BE2C (cell line): ENCODE measurements at regions not wholly inside any gene's neighbourhood (a gene's known extent, or its start where the extent isn't known, plus 50 kb on each side); places are given as distances from the start of the nearest gene placed in this dataset.

Experiments
- DNase-seq: peaks from one replicate; pipeline ENCODE4 v3.0.0-alpha.2; 2020
- H3K27me3 ChIP-seq: fragments of 250-450 bp; sonication (Bioruptor Pico); 2 replicates; pipeline ENCODE4 v1.5.1; 2020; ENCODE audit warnings: mild to moderate bottlenecking
- H3K36me3 ChIP-seq: fragments of 250-450 bp; sonication (Bioruptor Pico); 2 replicates; pipeline ENCODE4 v1.5.1; 2020; ENCODE audit warnings: mild to moderate bottlenecking
- H3K4me1 ChIP-seq: fragments of 250-450 bp; sonication (Bioruptor Pico); 2 replicates; pipeline ENCODE4 v1.5.1; 2020
- H3K4me3 ChIP-seq: 2 replicates; pipeline ENCODE4 v1.5.1; 2011; ENCODE audit warnings: low read depth, low read length
- H3K9me3 ChIP-seq: fragments of 250-450 bp; sonication (Bioruptor Pico); 2 replicates; pipeline ENCODE4 v1.5.1; 2020
- TF ChIP-seq, protein P1 (sequence below): IDR thresholded peaks from 2 replicates; pipeline ENCODE4 v1.5.1; 2012; ENCODE audit warnings: mild to moderate bottlenecking, low read depth, low read length

GRCh38 chr5:4339949-4340348 lies 744.3 kb downstream of the IRX1 start:
- TF ChIP-seq, protein P1, sequence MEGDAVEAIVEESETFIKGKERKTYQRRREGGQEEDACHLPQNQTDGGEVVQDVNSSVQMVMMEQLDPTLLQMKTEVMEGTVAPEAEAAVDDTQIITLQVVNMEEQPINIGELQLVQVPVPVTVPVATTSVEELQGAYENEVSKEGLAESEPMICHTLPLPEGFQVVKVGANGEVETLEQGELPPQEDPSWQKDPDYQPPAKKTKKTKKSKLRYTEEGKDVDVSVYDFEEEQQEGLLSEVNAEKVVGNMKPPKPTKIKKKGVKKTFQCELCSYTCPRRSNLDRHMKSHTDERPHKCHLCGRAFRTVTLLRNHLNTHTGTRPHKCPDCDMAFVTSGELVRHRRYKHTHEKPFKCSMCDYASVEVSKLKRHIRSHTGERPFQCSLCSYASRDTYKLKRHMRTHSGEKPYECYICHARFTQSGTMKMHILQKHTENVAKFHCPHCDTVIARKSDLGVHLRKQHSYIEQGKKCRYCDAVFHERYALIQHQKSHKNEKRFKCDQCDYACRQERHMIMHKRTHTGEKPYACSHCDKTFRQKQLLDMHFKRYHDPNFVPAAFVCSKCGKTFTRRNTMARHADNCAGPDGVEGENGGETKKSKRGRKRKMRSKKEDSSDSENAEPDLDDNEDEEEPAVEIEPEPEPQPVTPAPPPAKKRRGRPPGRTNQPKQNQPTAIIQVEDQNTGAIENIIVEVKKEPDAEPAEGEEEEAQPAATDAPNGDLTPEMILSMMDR = no peak
- Histone ChIP-seq H3K36me3 (no peaks in the 10 kb centered on the region), H3K9me3 (no peaks in the 10 kb centered on the region; the same call in 1 of the 2 replicates), H3K27me3 (no peaks in the 10 kb centered on the region), H3K4me3 (no peak overlapping the region), H3K4me1 (no peaks in the 10 kb centered on the region)
- DNase-seq = no peak

DNA sequence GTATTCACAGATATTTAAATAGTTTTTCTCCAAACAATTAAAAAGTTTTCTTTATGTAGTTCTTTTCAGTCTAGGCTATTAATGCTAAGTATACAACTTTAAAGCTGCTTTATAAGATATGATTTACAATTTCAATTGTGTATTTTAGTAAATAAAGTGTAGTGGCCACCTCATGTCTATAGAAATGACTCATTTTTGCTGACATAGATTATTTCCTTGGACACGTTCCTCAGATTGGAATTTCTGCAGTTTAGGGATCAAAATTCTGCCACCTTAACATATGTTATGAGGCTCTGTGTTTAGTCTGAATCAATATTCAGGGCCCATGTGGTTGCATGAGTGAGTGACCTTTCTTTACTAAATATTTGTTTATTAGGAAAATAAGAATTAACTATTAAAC lies 750.2 kb downstream of the IRX1 start:
- no peaks in the 10 kb centered on the region for H3K9me3 ChIP-seq
- H3K4me3 ChIP-seq = no peak overlapping the region
- TF ChIP-seq, protein P1 = no peak
- no peaks in the 10 kb centered on the region for H3K36me3 ChIP-seq
- DNase-seq = no peak
- no peaks in the 10 kb centered on the region for H3K4me1 ChIP-seq
- no peaks in the 10 kb centered on the region for H3K27me3 ChIP-seq

DNA sequence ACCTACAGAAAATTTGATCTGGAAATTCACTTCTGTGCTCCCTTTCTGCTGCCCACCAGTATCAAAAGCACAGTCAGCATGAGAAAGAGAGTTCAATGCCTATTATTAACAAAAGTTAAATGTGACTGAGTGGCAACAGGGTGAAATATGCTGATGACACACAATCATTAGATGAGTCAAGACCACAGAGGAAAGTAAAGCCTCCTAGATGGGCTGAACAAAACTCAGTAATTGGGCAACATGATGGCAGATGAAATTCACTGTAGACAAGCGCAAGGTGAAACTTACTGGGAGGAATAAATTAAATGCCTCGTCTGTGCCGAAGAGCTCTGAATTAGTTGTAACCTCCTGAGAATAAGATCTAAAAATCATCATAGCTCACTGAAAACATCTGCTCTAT lies 752.8 kb downstream of the IRX1 start:
- no peaks in the 10 kb centered on the region for H3K27me3 ChIP-seq
- no peaks in the 10 kb centered on the region for H3K9me3 ChIP-seq
- no peak overlapping the region for H3K4me3 ChIP-seq
- no peaks in the 10 kb centered on the region for H3K36me3 ChIP-seq
- no peak for DNase-seq
- no peaks in the 10 kb centered on the region for H3K4me1 ChIP-seq
- TF ChIP-seq, protein P1 = no peak

DNA sequence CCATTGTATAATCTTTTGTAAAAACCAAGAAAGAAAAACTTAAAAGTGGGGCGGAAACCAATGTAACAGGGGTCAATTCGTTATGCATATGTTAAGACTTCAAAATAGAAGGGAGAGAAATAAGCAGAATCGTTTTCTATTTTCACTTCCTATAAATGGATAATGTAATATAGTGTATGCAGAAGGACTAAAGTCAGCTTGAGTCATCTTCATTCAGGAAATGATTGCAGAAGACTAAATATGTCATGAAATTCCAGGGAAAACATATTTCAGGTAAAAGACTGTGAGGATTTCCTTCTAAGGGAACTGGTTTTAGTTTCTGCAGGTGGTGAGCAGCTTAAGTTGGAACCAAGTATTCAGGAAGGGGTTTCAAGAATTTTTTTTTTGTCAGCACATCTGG lies 753.3 kb downstream of the IRX1 start:
- Histone ChIP-seq H3K4me1 (no peaks in the 10 kb centered on the region), H3K27me3 (no peaks in the 10 kb centered on the region), H3K9me3 (no peaks in the 10 kb centered on the region), H3K36me3 (no peaks in the 10 kb centered on the region), H3K4me3 (no peak overlapping the region)
- DNase-seq = no peak
- TF ChIP-seq, protein P1 = no peak

DNA sequence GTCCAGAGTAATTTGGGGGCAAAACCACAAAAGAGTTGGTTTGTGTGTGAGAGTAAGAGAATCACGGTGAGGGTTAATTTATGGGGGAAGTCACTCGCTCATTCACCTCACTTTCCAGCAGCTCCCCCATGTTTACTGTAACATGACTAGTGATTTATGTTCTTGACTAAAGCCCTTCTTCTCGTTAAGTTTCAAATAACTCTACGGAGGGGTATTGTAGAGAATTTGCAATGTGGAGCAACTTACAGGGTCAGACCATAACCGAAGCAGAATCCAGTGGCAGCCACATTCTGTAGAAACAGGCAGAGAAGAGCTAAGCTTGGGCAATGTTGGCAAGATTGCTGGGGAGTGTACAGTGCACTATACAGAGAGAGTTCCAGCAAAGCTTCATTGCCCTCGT lies 760.6 kb downstream of the IRX1 start:
- H3K9me3 ChIP-seq = peaks cover 2% of the 10 kb centered on the region
- no peak for DNase-seq
- no peaks in the 10 kb centered on the region for H3K36me3 ChIP-seq
- H3K27me3 ChIP-seq = no peaks in the 10 kb centered on the region
- no peaks in the 10 kb centered on the region for H3K4me1 ChIP-seq
- no peak overlapping the region for H3K4me3 ChIP-seq
- TF ChIP-seq, protein P1 = no peak

DNA sequence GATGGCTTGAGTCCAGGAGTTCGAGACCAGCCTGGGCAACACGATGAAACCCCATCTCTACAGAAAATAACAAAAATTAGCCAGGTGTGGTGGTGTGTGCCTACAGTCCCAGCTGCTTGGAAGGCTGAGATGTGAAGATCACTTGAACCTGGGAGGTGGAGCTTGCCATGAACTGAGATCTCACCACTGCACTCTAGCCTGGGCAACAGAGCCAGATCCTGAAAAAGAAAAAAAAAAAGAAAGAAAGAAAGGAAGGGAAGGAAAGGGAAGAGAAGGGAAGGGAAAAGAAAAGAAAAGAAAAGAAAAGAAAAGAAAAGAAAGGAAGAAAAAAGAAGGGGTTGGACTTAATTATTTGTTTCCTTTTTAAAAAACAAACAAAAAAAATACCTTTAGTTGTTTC lies 764.2 kb downstream of the IRX1 start:
- H3K27me3 ChIP-seq = no peaks in the 10 kb centered on the region
- H3K4me1 ChIP-seq = no peaks in the 10 kb centered on the region
- no peaks in the 10 kb centered on the region for H3K36me3 ChIP-seq
- TF ChIP-seq, protein P1 = no peak
- no peak overlapping the region for H3K4me3 ChIP-seq
- H3K9me3 ChIP-seq = peaks cover 2% of the 10 kb centered on the region
- DNase-seq = no peak
